NCI-H2081 treated with DMSO at 0.1 percent for 48 hours (cell line): ENCODE measurements at regions not wholly inside any gene's neighbourhood (a gene's known extent, or its start where the extent isn't known, plus 50 kb on each side); places are given as distances from the start of the nearest gene placed in this dataset.
"Not testable (repeated sequence)": the region's sequence is repeated elsewhere in the genome, so short reads cannot be mapped to it uniquely, and the experiment has no call there.

Experiments used
- DNase-seq: peaks from one replicate; lab custom pipeline; 2025; lab: John Stamatoyannopoulos, UW

DNA sequence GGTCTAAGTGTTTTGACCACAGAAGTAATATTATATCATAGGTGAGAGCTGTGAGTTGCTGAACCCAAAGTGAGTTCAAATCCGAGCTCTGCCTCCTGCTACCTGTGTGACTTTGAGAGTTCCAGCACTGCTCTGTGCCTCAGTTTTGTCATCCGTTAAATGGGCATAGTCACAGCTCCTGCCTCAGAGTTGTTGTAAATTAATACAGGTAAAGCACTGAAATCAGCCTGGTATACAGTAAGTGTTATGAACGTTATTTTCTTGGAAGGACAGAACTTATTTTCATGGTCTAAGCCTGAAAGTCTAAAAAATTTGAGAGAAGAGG, 65.4 kb upstream of the ZNF195 start:
- DNase-seq: not testable (repeated sequence)

DNA sequence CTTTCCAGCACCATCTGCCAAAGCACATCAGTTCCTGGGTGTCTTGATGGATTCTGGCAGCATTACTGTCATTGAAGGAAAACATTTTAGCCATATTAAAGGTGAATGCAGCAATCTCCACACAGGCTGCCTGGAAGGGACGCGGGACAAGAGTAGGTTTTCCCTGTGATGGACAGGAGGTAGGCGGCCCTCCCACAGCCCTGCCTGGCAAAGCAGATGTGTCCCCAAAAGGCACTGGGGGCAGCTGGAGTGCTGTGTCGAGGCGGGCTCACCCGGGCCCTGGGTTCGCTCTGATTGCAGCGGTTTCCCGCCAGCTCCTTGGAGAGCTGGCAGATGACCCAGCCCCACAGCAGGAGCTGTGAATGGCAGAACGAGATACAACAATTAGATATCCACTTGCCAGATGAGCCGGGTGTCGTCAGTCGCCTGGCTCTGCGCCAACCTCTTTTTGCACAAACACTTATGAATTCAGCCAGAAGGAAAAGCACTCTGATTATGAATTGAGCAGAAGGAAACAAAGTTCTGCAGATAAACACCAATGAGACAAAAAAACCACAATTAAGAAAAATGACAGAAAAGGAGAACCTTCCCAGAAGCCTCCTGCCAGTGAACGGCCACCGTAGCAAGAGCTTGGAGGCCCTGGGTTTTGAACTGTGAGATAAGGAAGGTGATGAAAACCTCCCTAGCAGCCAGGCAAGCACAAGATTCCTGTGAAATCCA, 64.9 kb upstream of the ZNF195 start:
- peak; percentile 2 for DNase-seq

DNA sequence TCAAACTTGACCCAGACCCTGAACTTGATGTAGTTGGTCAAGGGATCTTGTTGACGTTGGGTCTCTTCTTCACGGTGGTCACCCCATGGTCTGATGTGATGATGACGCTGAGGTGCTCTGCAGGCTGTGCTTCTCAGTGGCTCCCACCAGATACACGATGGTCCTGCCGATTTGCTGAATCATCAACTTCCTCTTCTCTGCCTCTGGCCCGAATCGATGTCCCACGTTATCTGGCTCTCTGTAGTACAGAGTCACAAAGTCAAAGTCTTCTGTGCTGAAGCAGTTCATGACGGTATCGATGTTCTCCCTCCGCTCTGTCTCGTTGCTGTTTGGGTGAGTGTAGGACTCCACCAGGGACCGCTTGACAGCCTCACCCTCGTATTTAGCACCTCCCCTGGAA, 58.5 kb upstream of the ZNF195 start:
- DNase-seq: not testable (repeated sequence)

DNA sequence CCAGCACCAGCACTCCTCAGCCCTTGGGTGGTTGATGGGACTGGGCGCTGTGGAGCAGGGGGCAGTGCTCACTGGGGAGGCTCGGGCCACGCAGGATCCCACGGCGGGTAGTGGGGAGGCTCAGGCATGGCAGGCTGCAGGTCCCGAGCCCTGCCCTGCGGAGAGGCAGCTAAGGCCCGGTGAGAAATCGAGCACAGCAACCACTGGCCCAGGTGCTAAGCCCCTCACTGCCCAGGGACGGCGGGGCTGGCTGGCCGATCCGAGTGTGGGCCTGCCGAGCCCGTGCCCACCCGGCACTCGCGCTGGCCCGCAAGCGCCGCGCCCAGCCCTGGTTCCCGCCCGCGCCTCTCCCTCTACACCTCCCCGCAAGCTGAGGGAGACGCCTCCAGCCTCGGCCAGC, 56.0 kb upstream of the ZNF195 start:
- no peak for DNase-seq

DNA sequence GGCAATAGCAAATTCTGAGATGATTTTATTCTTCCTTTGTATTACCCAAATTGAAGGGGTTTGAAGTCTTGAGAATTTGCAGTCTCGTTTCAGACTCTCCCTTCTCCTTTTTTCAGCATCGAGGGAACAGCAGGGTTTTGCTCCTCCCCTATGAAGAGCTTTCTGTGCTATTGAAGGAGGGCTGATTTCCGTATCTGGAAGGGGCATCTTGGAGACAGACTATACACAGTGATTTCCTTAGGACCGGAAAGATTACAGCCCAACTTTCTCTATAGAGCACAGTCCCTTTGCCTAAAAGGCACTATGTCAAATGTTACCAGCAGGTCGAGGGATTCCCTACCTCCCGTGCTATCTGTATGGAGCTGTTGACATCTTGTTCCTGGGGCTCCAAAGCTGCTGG, 50.2 kb upstream of the ZNF195 start:
- DNase-seq: not testable (repeated sequence)
